ENCODE measurements at regions not wholly inside any gene's neighbourhood (a gene's known extent, or its start where the extent isn't known, plus 50 kb on each side); places are given as distances from the start of the nearest gene placed in this dataset.

GRCh38 chr14:26719514-26719913 is 121.7 kb upstream of the NOVA1 start:
- no peak for DNase-seq (ENCODE audit: low spot score)
- no peak for TF ChIP-seq CTCF (IDR thresholded peaks at IDR 0.05; ENCODE audit: poor library complexity, severe bottlenecking)

GRCh38 chr14:26722258-26722657 is 124.4 kb upstream of the NOVA1 start:
- DNase-seq (ENCODE audit: low spot score) (no peak), ATAC-seq (ENCODE audit: low read depth) (no peak)
- H3K9me3 ChIP-seq (ENCODE audit: severe bottlenecking) = no peaks in the 10 kb centered on the region
- H3K27me3 ChIP-seq (ENCODE audit: insufficient read depth, poor library complexity, severe bottlenecking) = no peaks in the 10 kb centered on the region
- H3K4me1 ChIP-seq (ENCODE audit: insufficient read depth, poor library complexity, severe bottlenecking) = no peaks in the 10 kb centered on the region
- H3K4me3 ChIP-seq (ENCODE audit: severe bottlenecking) = no peak overlapping the region
- no peaks in the 10 kb centered on the region for H3K36me3 ChIP-seq (ENCODE audit: low read depth)
- no peak overlapping the region for H3K27ac ChIP-seq (ENCODE audit: poor library complexity, severe bottlenecking)
- TF ChIP-seq CTCF (IDR thresholded peaks at IDR 0.05; ENCODE audit: poor library complexity, severe bottlenecking) = no peak

More at GRCh38 chr14:26719514-26719913, 121.7 kb upstream of the NOVA1 start:
- peak; percentile 64 for ATAC-seq (ENCODE audit: low read depth)
- no peaks in the 10 kb centered on the region for H3K36me3 ChIP-seq (ENCODE audit: low read depth)
- H3K4me1 ChIP-seq (ENCODE audit: insufficient read depth, poor library complexity, severe bottlenecking) = no peaks in the 10 kb centered on the region
- H3K9me3 ChIP-seq (ENCODE audit: severe bottlenecking) = no peaks in the 10 kb centered on the region
- no peaks in the 10 kb centered on the region for H3K27me3 ChIP-seq (ENCODE audit: insufficient read depth, poor library complexity, severe bottlenecking)
- H3K4me3 ChIP-seq (ENCODE audit: severe bottlenecking) = no peak overlapping the region
- no peak overlapping the region for H3K27ac ChIP-seq (ENCODE audit: poor library complexity, severe bottlenecking)

GRCh38 chr14:26729851-26730250 is 132.0 kb upstream of the NOVA1 start:
- Histone ChIP-seq H3K9me3 (ENCODE audit: severe bottlenecking) (no peaks in the 10 kb centered on the region), H3K4me1 (ENCODE audit: insufficient read depth, poor library complexity, severe bottlenecking) (no peaks in the 10 kb centered on the region), H3K27me3 (ENCODE audit: insufficient read depth, poor library complexity, severe bottlenecking) (peaks cover 4% of the 10 kb centered on the region), H3K36me3 (ENCODE audit: low read depth) (no peaks in the 10 kb centered on the region), H3K27ac (ENCODE audit: poor library complexity, severe bottlenecking) (no peak overlapping the region), H3K4me3 (ENCODE audit: severe bottlenecking) (no peak overlapping the region)
- no peak for TF ChIP-seq CTCF (IDR thresholded peaks at IDR 0.05; ENCODE audit: poor library complexity, severe bottlenecking)
- ATAC-seq (ENCODE audit: low read depth) (no peak), DNase-seq (ENCODE audit: low spot score) (no peak)

- ATAC-seq (ENCODE audit: low read depth) (peak; percentile 31; the same call in 1 of the 3 replicates), DNase-seq (ENCODE audit: low spot score) (no peak)
- H3K36me3 ChIP-seq (ENCODE audit: low read depth) = no peaks in the 10 kb centered on the region
- H3K27ac ChIP-seq (ENCODE audit: poor library complexity, severe bottlenecking) = no peak overlapping the region
- H3K4me1 ChIP-seq (ENCODE audit: insufficient read depth, poor library complexity, severe bottlenecking) = no peaks in the 10 kb centered on the region
- H3K4me3 ChIP-seq (ENCODE audit: severe bottlenecking) = no peak overlapping the region
- peak; percentile 66 for TF ChIP-seq CTCF (IDR thresholded peaks at IDR 0.05; ENCODE audit: poor library complexity, severe bottlenecking)
- H3K9me3 ChIP-seq (ENCODE audit: severe bottlenecking) = no peaks in the 10 kb centered on the region
- peaks cover 4% of the 10 kb centered on the region for H3K27me3 ChIP-seq (ENCODE audit: insufficient read depth, poor library complexity, severe bottlenecking)
These were observed 133.2 kb upstream of the NOVA1 start for GRCh38 chr14:26730929-26731618.

GRCh38 chr14:26735811-26736210 is 138.0 kb upstream of the NOVA1 start:
- H3K36me3 ChIP-seq (ENCODE audit: low read depth) = no peaks in the 10 kb centered on the region
- ATAC-seq (ENCODE audit: low read depth) (no peak), DNase-seq (ENCODE audit: low spot score) (no peak)
- no peak overlapping the region for H3K4me3 ChIP-seq (ENCODE audit: severe bottlenecking)
- peaks cover 3% of the 10 kb centered on the region for H3K27me3 ChIP-seq (ENCODE audit: insufficient read depth, poor library complexity, severe bottlenecking)
- H3K27ac ChIP-seq (ENCODE audit: poor library complexity, severe bottlenecking) = no peak overlapping the region
- H3K4me1 ChIP-seq (ENCODE audit: insufficient read depth, poor library complexity, severe bottlenecking) = no peaks in the 10 kb centered on the region
- H3K9me3 ChIP-seq (ENCODE audit: severe bottlenecking) = no peaks in the 10 kb centered on the region
- TF ChIP-seq CTCF (IDR thresholded peaks at IDR 0.05; ENCODE audit: poor library complexity, severe bottlenecking) = no peak
